ENCODE measurements at regions not wholly inside any gene's neighbourhood (a gene's known extent, or its start where the extent isn't known, plus 50 kb on each side); places are given as distances from the start of the nearest gene placed in this dataset.

- DNase-seq (ENCODE audit: low read depth) = no peak
These were observed 53.1 kb upstream of the CACNA1E start for GRCh38 chr1:181430015-181430885.

Data from ELR (cell line).